ENCODE measurements at regions not wholly inside any gene's neighbourhood (a gene's known extent, or its start where the extent isn't known, plus 50 kb on each side); places are given as distances from the start of the nearest gene placed in this dataset.

GRCh38 chr7:132055336-132056120 is 499.1 kb upstream of the PODXL start:
- TF ChIP-seq POU2F2 (IDR thresholded peaks at IDR 0.05; ENCODE audit: low read depth, low read length) (no peak), TAF1 (IDR thresholded peaks at IDR 0.05; ENCODE audit: low read depth, low read length) (no peak), POLR2AphosphoS5 (IDR thresholded peaks at IDR 0.05; ENCODE audit: low read depth, low read length) (no peak), SPI1 (IDR thresholded peaks at IDR 0.05; ENCODE audit: low read depth, low read length) (no peak), PAX5 (IDR thresholded peaks at IDR 0.05; ENCODE audit: insufficient read depth, low read length, severe bottlenecking) (no peak), POLR2A (IDR thresholded peaks at IDR 0.05; ENCODE audit: low read depth, low read length) (no peak)
- no peak for DNase-seq (ENCODE audit: insufficient read length, low spot score)
- no peak for FAIRE-seq

DNA sequence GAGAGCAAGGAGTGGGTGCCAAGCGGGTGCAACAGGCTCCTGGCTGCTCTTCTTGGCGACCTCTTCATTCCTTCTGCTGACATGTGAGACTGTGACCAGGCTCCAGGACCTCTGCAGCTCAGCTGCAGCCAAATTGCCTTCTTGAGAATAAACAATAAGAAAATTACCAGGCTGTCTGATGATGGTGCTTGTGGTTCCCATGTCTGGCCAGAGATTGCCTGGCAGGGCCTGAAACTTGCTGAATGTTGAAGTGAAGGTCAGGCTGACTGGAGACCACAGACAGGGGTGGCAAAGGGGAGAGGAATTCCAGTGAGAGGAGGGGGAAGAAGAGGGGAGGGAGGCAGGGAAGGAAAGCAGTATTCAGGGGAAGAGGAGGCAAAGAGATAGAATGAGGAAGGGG is 497.4 kb upstream of the PODXL start:
- no peak for FAIRE-seq
- TF ChIP-seq TAF1 (IDR thresholded peaks at IDR 0.05; ENCODE audit: low read depth, low read length) (no peak), SPI1 (IDR thresholded peaks at IDR 0.05; ENCODE audit: low read depth, low read length) (no peak), POLR2A (IDR thresholded peaks at IDR 0.05; ENCODE audit: low read depth, low read length) (no peak), PAX5 (IDR thresholded peaks at IDR 0.05; ENCODE audit: insufficient read depth, low read length, severe bottlenecking) (no peak), POU2F2 (IDR thresholded peaks at IDR 0.05; ENCODE audit: low read depth, low read length) (no peak), POLR2AphosphoS5 (IDR thresholded peaks at IDR 0.05; ENCODE audit: low read depth, low read length) (no peak)

DNA sequence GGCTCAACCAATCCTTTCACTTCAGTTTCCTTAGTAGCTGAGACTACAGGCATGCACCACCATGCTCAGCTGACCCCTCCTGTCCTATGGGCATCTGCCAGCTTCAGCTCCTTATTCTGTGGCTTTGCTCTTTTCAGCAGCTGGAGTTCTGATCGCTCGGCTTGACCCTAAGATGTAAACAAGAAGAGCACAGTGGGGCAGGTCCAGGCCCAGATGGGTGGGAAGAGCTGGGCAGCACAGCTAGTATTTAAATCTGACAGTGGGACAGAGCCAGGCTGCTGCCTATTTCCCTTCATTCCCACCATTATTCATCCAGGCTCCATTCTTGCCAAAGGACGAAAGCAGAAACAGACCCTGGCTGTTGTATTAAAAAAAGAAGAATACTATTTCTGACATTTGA is 494.9 kb upstream of the PODXL start:
- TF ChIP-seq TAF1 (IDR thresholded peaks at IDR 0.05; ENCODE audit: low read depth, low read length), result no peak
- TF ChIP-seq SPI1 (IDR thresholded peaks at IDR 0.05; ENCODE audit: low read depth, low read length), result no peak
- TF ChIP-seq PAX5 (IDR thresholded peaks at IDR 0.05; ENCODE audit: insufficient read depth, low read length, severe bottlenecking), result no peak
- no peak for TF ChIP-seq POU2F2 (IDR thresholded peaks at IDR 0.05; ENCODE audit: low read depth, low read length)
- TF ChIP-seq POLR2A (IDR thresholded peaks at IDR 0.05; ENCODE audit: low read depth, low read length), result no peak
- TF ChIP-seq POLR2AphosphoS5 (IDR thresholded peaks at IDR 0.05; ENCODE audit: low read depth, low read length), result no peak
- DNase-seq (ENCODE audit: insufficient read length, low spot score) (no peak), FAIRE-seq (no peak)

More for the DNA sequence above, 497.4 kb upstream of the PODXL start:
- no peak for DNase-seq (ENCODE audit: insufficient read length, low spot score)

DNA sequence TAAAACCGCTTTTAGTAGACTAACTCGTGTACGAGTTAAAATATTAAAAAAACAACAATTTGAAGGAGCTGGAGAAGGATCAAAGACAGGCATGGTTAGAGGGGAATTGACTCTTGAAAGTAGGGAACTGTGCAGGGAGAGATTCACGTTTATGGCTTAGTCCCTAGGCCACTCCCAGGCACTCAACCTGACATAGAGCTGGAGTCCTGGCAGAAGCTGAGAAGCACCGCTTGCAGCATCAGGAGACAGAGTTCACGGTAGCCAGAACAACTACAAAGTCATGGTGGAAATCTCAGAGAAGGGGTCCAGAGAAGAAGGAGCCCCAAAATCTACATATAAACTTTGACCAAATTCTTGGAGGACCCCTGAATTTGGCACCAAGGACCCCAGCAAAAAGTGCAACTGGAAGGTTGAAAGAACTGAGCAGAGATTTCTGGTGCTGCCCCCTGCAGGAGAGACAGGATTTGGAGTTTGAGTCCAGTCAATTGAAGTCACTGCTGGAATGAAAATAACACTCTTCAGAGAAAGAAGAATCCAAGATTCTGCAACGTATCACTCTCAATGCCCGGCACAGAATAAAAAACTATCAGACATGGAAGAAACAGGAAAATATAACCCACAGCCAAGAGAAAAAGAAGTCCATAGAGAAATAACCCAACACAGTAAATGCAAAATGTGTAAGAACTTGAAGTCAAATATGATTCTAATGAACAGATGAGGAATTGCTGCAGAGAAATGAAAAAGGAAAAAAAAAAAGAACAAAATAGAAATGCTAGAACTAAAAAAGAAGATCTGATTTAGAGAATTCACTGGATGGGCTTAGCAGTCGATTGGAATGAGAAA is 493.3 kb upstream of the PODXL start:
- no peak for DNase-seq (ENCODE audit: insufficient read length, low spot score)
- no peak for FAIRE-seq
- TF ChIP-seq SPI1 (IDR thresholded peaks at IDR 0.05; ENCODE audit: low read depth, low read length) (no peak), POLR2AphosphoS5 (IDR thresholded peaks at IDR 0.05; ENCODE audit: low read depth, low read length) (no peak), TAF1 (IDR thresholded peaks at IDR 0.05; ENCODE audit: low read depth, low read length) (no peak)

DNA sequence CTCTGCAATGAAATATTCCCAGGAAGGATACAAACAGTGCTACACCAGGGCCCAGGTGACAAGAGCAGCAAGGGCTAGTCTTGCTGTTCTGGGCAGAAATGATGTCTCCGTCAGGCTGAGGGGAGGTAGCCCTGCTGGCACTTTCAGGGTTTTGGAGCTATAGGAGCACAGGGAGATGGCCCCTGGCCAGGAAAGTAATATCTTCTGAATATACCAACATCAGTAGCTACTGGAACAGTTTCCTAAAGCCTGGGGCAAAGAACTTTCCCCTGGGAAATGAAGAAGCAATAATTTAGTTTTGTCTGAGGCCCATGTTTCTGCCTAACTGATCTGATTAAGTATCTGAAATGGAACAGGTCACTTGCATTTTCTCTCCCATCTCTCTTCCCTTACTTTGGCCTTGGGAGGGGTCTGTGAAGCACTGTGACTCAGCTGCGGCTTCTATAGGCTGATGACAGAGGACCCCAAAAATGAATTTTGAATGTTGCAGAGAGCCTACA is 489.1 kb upstream of the PODXL start:
- FAIRE-seq (no peak), DNase-seq (ENCODE audit: insufficient read length, low spot score) (no peak)
- TF ChIP-seq POLR2A (IDR thresholded peaks at IDR 0.05; ENCODE audit: low read depth, low read length) (no peak), POU2F2 (IDR thresholded peaks at IDR 0.05; ENCODE audit: low read depth, low read length) (no peak), PAX5 (IDR thresholded peaks at IDR 0.05; ENCODE audit: insufficient read depth, low read length, severe bottlenecking) (no peak), TAF1 (IDR thresholded peaks at IDR 0.05; ENCODE audit: low read depth, low read length) (no peak), POLR2AphosphoS5 (IDR thresholded peaks at IDR 0.05; ENCODE audit: low read depth, low read length) (no peak), SPI1 (IDR thresholded peaks at IDR 0.05; ENCODE audit: low read depth, low read length) (no peak)

GRCh38 chr7:132045002-132045401 is 488.6 kb upstream of the PODXL start:
- TF ChIP-seq POLR2AphosphoS5 (IDR thresholded peaks at IDR 0.05; ENCODE audit: low read depth, low read length) (no peak), TAF1 (IDR thresholded peaks at IDR 0.05; ENCODE audit: low read depth, low read length) (no peak), SPI1 (IDR thresholded peaks at IDR 0.05; ENCODE audit: low read depth, low read length) (no peak), POU2F2 (IDR thresholded peaks at IDR 0.05; ENCODE audit: low read depth, low read length) (no peak), POLR2A (IDR thresholded peaks at IDR 0.05; ENCODE audit: low read depth, low read length) (no peak), PAX5 (IDR thresholded peaks at IDR 0.05; ENCODE audit: insufficient read depth, low read length, severe bottlenecking) (no peak)
- FAIRE-seq, result no peak
- DNase-seq (ENCODE audit: insufficient read length, low spot score), result no peak

DNA sequence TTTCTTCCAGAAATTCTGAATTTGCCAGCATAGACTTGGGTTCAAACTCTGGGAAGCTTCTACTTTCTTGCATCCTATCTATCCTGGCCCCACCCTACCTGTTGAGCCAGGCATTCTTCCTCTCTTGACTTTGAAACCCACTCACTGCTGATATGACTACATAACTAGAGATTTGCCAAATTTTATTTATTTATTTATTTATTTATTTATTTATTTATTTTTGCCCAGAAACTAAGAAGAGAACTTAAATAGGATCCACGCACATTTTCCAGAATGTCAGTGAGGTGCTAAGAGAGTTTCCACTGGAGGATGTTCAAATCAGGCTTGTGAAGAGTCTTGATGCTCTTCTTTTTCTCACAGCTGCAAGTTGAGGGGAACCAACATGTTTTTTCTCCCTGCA is 487.8 kb upstream of the PODXL start:
- FAIRE-seq (no peak), DNase-seq (ENCODE audit: insufficient read length, low spot score) (no peak)
- TF ChIP-seq POLR2AphosphoS5 (IDR thresholded peaks at IDR 0.05; ENCODE audit: low read depth, low read length) (no peak), PAX5 (IDR thresholded peaks at IDR 0.05; ENCODE audit: insufficient read depth, low read length, severe bottlenecking) (no peak), POLR2A (IDR thresholded peaks at IDR 0.05; ENCODE audit: low read depth, low read length) (no peak), TAF1 (IDR thresholded peaks at IDR 0.05; ENCODE audit: low read depth, low read length) (no peak), POU2F2 (IDR thresholded peaks at IDR 0.05; ENCODE audit: low read depth, low read length) (no peak), SPI1 (IDR thresholded peaks at IDR 0.05; ENCODE audit: low read depth, low read length) (no peak)

DNA sequence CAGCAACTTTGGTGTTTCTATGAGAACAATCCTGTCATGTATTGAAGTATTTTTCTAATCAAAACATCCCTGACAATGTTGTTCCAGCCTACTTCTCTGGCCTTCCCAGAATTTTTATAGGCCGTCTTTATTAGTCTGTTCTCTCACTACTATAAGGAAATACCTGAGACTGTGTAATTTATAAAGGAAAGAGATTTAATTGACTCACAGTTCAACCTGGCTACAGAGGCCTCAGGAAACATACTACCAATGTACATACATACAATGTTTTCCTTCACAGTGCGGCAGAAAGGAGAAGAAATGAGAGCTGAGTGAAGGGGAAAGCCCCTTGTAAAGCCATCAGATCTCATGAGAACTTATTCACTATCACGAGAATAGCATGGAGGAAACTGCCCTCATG is 484.7 kb upstream of the PODXL start:
- FAIRE-seq (no peak), DNase-seq (ENCODE audit: insufficient read length, low spot score) (no peak)
- TF ChIP-seq POLR2A (IDR thresholded peaks at IDR 0.05; ENCODE audit: low read depth, low read length) (no peak), POU2F2 (IDR thresholded peaks at IDR 0.05; ENCODE audit: low read depth, low read length) (no peak), SPI1 (IDR thresholded peaks at IDR 0.05; ENCODE audit: low read depth, low read length) (no peak)

GRCh38 chr7:132035517-132036362 is 479.3 kb upstream of the PODXL start:
- DNase-seq (ENCODE audit: insufficient read length, low spot score), result no peak
- TF ChIP-seq TAF1 (IDR thresholded peaks at IDR 0.05; ENCODE audit: low read depth, low read length) (no peak), POLR2A (IDR thresholded peaks at IDR 0.05; ENCODE audit: low read depth, low read length) (no peak), POU2F2 (IDR thresholded peaks at IDR 0.05; ENCODE audit: low read depth, low read length) (no peak), POLR2AphosphoS5 (IDR thresholded peaks at IDR 0.05; ENCODE audit: low read depth, low read length) (no peak), PAX5 (IDR thresholded peaks at IDR 0.05; ENCODE audit: insufficient read depth, low read length, severe bottlenecking) (no peak), SPI1 (IDR thresholded peaks at IDR 0.05; ENCODE audit: low read depth, low read length) (no peak)
- no peak for FAIRE-seq
